Hematopoietic multipotent progenitor cell treated with erythropoietin and hydrocortisone succinate and interleukin-3 and kit ligand, for 8 days (in vitro differentiated cells): ENCODE measurements at regions not wholly inside any gene's neighbourhood (a gene's known extent, or its start where the extent isn't known, plus 50 kb on each side); places are given as distances from the start of the nearest gene placed in this dataset.
"Not testable (repeated sequence)": the region's sequence is repeated elsewhere in the genome, so short reads cannot be mapped to it uniquely, and the experiment has no call there.

Source experiments
- DNase-seq: peaks from one replicate; pipeline ENCODE4 v3.0.0-alpha.2; 2015

- DNase-seq, result no peak
Observed at GRCh38 chr11:116698080-116698479, 74.7 kb downstream of the BUD13 start.

DNA sequence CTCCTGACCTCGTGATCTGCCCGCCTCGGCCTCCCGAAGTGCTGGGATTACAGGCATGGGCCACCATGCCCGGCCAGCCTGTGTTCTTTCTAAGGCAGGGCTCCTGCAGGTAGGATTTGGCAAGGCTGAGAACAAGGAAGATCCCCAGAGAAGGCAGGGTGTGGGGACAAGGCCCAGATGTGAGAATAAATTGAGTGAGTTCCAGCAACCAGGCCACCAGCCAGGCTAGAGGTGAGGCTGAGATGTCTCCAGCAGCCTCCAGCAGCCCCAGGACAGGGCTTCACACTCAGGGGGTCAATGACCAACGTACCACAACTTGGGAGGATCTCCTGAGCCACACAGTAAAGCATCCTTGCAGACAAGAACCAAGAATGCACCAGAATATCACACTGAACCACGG is 75.1 kb downstream of the BUD13 start:
- DNase-seq, result no peak

- DNase-seq, result no peak
Observed at GRCh38 chr11:116697011-116697410, 75.8 kb downstream of the BUD13 start.

GRCh38 chr11:116696381-116696941 is 76.3 kb downstream of the BUD13 start:
- no peak for DNase-seq

DNA sequence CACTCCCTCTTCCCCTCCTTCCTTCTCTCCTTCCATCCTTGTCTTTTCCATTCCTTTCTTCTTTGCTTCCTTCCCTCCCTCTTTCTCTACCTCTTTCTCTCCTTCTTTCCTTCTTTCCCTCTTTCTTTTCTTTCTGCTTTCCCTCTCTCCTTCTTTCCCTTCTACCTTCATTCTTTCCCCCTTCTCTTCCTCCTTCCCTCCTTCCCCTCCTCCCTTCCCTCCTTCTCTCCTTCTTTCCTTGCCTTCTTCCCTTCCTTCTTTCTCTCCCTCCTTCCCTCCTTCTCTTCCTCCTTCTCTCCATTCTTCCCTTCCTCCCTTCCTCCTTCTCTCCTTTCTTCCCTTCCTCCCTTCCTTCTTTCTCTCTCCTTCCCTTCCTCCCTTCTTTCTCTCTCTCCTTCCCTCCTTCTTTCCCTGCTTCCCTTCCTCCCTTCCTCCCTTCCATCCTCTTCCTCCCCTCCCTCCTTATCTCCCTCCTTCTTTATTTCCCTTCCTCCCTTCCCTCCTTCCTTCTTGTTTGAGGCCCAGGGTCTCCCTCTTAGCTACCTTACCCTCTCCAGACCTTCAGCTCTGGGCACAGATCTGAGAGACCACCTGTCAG is 77.0 kb downstream of the BUD13 start:
- no peak for DNase-seq

DNA sequence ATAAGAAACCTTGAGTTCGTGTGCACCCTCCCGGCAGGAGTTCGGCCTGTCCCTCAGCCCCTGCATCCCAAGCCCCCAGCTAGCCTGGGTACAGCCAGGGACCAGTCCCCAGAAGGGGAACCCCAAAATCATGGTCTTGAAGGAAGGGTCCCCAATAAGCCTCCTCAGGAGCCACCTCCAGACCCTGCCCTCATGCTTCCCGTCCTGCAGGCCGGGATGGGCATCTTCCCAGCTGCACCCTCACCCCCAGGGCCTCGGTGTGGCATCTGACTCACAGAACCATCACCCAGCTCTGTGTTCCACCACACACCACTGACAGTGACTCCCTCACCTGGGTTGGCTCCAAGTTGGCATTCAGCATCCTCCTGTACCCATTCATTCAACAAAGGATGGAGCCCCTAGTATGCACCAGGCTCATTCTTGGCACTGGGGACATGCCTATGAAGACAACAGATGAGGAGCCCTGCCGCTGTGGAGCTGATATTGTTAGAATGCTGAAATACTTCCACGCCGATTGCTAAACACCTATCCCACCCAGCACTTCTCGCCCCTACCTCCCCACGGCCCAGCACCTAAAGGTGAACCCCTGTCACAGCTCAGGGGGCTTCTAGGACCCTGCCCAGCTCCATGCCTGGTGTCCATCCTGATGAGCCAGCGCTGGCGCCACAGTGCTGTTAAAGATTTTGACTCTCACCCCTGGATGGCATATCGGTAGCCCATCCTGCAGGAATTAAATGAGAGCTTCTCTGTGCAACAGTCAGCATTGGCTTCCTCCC is 77.8 kb downstream of the BUD13 start:
- no peak for DNase-seq

GRCh38 chr11:116694349-116694725 is 78.5 kb downstream of the BUD13 start:
- no peak for DNase-seq

DNA sequence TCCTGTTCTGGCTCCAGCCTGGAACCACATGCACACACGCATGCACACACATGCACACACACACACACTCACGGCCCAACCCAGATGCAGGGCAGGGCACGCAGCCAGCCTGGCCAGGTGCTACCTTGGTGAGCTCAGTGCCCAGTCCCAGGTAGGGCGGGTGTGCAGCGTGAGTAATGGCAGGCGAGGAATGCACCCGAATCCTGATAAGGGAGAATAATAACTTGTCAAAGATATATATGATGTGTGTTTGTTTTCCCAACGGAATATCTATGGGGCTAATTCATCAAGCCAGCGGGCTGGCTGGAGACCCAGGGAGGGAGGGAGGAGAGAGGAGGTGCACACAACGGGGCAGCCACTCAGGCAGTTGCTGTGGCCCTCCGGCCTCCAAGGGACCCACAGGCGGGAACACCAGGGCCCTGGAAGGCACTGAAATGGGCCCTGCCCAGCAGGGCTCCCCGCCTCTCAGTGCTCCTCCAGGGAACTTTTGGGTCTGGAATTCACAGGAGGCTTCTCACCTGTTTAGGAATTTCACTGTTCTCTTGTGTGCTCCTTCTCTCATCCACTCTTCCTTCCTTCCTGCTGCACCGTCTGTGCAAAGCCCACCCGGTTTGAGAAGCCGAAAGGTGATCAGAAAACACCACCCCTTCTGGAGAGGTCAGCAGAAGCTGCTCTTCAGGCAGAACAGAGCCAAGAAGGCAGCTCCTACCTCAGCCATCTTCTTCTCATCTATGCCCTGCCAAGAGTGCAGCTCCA is 79.0 kb downstream of the BUD13 start:
- no peak for DNase-seq

- no peak for DNase-seq
Observed at GRCh38 chr11:116693102-116693570, 79.7 kb downstream of the BUD13 start.

GRCh38 chr11:116692318-116693101 is 80.3 kb downstream of the BUD13 start:
- no peak for DNase-seq

DNA sequence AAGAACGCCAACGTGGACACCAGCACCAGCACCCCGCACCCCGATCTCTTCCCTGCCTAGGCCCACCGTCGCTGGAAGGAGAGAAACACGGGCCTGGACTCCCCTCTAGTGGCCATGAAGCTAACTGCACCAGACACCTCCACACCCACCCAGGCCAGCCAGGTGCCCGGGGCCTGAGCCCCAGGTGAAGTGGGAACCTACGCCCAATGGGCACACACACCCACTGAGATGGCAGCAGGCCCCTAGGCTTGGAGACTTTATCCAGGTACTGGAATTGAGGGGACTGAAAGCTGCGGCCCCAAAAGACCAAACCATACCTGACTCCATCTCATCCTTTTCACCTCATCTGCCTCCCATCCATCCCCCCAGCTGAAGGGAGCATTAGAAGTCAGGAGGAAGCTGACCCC is 81.0 kb downstream of the BUD13 start:
- peak; percentile 38 for DNase-seq

- DNase-seq, result no peak
Observed at GRCh38 chr11:116690611-116691010, 82.2 kb downstream of the BUD13 start.

- no peak for DNase-seq
Observed at GRCh38 chr11:116689413-116690127, 83.2 kb downstream of the BUD13 start.

DNA sequence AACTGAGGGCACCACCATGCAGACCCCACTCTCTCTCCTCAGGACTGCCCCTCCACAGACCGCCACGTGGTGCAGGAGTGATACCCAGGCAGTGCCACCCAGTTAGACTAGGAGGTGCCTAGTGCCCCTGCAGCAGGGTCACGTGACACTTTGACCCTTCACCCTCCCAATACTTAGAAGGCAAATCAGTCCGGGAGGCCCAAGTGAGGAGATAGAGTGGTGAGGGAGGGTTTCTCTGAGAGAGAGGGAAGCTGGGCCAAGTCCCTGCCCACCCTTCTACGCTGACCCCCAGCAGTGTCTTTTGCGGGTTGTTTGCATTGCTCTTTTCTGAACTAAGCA is 84.6 kb downstream of the BUD13 start:
- no peak for DNase-seq

GRCh38 chr11:116687458-116688201 is 85.2 kb downstream of the BUD13 start:
- no peak for DNase-seq

DNA sequence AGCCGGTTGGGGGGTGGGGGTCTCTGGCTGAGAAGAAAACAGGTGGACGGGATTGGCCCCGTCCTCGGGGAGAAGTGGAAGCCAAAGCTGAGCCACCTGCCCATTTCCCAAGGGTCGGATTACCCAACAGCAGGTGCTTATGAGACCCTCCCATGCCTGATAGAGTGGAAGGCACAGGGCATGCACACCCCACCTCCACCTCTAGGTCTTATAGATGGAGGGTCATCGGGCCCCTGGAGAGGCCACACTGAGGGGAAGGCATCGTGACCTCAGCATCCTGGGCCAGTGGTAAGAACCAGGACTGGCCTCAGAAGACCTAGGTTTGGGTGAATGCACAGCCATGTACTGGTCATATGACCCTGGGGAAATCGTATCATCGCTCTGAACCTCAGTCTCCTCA is 85.9 kb downstream of the BUD13 start:
- no peak for DNase-seq

DNA sequence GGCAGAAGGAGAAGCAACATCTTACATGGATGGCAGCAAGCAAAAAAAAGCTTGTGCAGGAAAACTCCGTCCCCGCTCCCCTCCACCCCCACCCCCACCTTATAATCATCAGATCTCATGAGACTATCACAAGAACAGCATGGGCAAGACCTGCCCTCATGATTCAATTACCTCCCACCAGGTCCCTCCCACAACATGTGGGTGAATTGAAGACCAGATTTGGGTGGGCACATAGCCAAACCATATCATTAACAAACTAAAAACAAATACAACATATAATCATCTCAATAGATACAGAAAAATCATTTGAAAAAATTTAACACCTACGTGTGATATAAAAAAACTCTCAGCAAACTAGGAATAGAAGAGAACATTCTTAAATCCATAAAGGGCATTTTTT is 88.8 kb downstream of the BUD13 start:
- no peak for DNase-seq

- DNase-seq, result no peak
Observed at GRCh38 chr11:116680349-116681125, 92.2 kb downstream of the BUD13 start.

GRCh38 chr11:116678887-116679286 is 93.9 kb downstream of the BUD13 start:
- DNase-seq, result no peak

DNA sequence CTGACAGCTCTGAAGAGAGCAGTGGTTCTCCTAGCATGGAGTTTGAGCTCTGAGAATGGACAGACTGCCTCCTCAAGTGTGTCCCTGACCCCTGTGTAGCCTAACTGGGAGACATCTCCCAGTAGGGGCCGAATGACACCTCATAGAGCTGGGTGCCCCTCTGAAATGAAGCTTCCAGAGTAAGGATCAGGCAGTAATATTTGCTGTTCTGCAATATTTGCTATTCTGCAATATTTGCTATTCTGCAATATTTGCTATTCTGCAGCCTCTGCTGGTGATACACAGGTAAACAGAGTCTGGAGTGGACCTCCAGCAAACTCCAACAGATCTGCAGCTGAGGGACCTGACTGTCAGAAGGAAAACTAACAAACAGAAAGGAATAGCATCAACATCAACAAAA is 105.5 kb downstream of the BUD13 start:
- DNase-seq, result not testable (repeated sequence)
